ENCODE measurements at regions not wholly inside any gene's neighbourhood (a gene's known extent, or its start where the extent isn't known, plus 50 kb on each side); places are given as distances from the start of the nearest gene placed in this dataset.

- no peak for DNase-seq (ENCODE audit: low spot score)
These were observed 968.4 kb upstream of the SLC35B3 start for GRCh38 chr6:9403736-9404135.

- no peak for DNase-seq (ENCODE audit: low spot score)
These were observed 966.6 kb upstream of the SLC35B3 start for GRCh38 chr6:9401960-9402359.

DNA sequence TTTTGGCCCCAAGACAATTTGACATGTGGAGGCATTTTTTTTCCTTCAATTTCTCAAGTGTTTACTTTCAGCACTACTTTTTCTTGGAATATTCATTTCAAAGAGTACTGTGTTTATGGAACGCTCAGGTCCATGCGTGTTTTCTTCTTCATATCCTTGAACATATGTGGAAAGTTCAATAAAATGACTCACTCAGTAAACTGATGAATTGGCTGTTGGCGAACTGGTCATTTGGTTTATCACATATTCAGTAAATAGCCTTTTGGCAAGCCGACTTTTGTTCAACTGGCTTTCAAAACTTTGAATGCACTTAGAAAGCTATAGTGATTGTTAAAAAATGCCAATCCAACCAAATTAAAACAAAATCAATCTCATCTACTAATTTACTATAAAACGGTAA is 964.6 kb upstream of the SLC35B3 start:
- no peak for DNase-seq (ENCODE audit: low spot score)

- no peak for DNase-seq (ENCODE audit: low spot score)
These were observed 963.5 kb upstream of the SLC35B3 start for GRCh38 chr6:9398767-9399373.

GRCh38 chr6:9398071-9398766 is 962.9 kb upstream of the SLC35B3 start:
- DNase-seq (ENCODE audit: low spot score) = no peak

- no peak for DNase-seq (ENCODE audit: low spot score)
These were observed 953.3 kb upstream of the SLC35B3 start for GRCh38 chr6:9388596-9388995.

- DNase-seq (ENCODE audit: low spot score) = no peak
These were observed 945.2 kb upstream of the SLC35B3 start for GRCh38 chr6:9380568-9380967.

- no peak for DNase-seq (ENCODE audit: low spot score)
These were observed 938.0 kb upstream of the SLC35B3 start for GRCh38 chr6:9373308-9373707.

GRCh38 chr6:9370480-9370879 is 935.1 kb upstream of the SLC35B3 start:
- DNase-seq (ENCODE audit: low spot score) = no peak

GRCh38 chr6:9365378-9365777 is 930.0 kb upstream of the SLC35B3 start:
- DNase-seq (ENCODE audit: low spot score) = no peak

DNA sequence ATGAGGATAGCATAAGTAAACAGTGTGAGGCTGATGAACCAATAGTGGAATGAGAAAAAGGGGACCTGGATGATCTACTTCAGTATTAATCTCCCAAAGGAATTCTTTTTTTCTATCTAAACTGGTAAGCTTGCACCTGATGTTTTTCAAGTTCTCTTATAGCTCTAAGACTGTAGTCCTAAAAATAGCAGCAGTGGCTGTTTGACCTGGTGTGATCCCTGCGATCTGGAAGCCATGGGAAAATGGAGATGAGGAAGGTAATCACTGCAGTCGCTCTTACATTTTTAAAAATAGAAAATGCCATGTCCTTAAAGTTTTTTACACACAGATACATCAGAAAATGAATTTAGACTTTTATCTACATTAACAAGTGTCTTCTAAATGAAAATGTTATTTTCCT is 926.4 kb upstream of the SLC35B3 start:
- DNase-seq (ENCODE audit: low spot score) = no peak

DNA sequence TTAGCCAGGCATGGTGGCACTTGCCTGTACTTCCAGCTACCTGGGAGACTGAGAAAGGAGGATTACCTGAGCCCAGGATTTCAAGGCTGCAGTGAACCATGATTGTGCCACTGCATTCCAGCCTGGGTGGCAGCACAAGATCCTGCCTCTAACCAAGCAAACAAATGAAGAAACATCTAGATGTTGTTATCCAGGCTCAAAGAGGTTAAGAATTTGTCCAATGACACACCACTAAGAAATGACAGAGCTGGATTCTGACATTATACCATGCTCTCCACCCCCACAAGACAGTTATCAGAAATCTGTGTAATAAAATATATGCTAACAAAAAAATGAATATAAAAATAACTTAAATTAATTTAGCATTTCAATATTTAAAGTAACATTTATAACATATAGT is 925.5 kb upstream of the SLC35B3 start:
- DNase-seq (ENCODE audit: low spot score) = no peak

DNA sequence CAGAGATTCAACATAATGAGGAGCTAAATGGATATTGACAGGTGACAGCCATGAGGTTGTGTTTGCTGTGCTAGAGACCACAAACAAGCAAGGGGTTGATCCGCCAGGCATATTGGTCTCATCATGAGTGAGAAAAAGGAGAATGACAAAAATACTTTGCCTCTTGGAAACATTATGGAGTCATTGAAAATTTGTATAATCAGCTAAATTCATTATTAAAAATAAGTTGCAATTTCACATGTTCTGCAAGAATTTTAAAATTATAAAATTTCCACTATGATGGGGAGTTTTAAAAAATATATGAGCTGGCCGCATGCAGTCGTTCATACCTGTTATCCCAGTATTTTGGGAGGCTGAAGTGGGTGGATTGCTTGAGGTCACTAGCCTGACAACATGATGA is 912.3 kb upstream of the SLC35B3 start:
- no peak for DNase-seq (ENCODE audit: low spot score)

DNA sequence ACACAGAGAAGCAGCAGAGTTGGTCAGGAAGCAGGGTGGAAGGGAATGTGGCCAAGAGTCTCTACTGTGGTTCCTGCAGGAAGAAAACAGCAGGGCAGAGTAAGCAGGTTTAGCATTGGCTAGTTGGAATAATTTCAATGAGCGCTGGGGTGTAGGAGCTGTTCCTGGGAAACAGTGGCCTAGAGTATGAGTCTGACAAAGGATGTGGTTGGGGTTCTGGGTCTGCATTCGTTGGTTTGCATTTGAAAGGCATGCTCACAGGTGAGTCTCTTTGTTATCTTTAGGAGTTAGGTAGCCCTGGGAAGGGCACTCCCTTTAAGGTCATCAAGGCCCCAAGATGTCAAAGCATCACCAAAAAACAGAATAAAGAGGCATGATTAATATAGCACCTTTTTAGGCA is 911.6 kb upstream of the SLC35B3 start:
- DNase-seq (ENCODE audit: low spot score) = no peak

GRCh38 chr6:9335431-9335830 is 900.1 kb upstream of the SLC35B3 start:
- no peak for DNase-seq (ENCODE audit: low spot score)

GRCh38 chr6:9334979-9335378 is 899.6 kb upstream of the SLC35B3 start:
- DNase-seq (ENCODE audit: low spot score) = no peak

DNA sequence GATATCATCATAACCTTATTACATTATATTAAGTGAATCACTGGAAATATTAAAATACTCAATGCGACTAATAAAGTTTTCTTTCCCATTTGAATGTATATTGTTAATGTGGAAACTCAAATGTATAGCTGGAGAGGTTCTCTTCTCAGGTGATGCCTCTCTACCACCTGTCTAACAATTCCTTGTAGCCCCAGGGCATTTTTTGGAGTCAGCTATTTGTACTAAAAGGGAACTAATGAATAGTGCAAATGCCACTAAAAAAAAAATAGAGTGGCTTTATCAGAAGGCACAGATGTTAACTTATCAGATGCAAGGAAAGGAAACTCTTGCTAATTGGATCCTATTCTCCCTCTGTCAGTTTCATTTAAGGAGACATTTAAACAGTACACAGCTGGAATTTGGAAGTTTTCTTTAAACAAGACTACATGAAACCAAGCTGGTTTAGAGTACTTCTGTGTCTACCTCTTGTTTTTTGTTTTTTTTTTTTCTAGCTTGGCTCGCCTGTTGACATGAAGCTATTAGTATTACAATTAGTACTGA is 897.0 kb upstream of the SLC35B3 start:
- DNase-seq (ENCODE audit: low spot score) = no peak

DNA sequence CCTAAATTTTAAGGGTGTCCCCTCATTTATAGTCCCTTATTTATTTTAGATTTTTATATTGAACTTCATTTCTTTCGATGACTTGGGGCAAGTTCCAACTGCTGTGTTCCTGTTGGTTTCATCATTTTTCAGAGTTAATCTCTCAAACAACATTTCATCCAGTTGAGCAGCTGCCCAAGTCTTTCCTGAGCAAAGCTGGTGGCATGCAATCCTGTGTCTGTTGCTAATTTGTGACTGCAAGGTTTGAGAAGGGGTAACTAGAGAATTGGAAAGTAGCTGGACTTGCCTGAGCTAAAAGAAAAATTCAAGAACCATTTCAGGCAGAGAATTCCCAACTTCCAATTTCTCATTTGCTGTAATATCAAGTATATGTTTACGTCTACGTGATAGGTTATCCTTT is 881.5 kb upstream of the SLC35B3 start:
- DNase-seq (ENCODE audit: low spot score) = no peak

DNA sequence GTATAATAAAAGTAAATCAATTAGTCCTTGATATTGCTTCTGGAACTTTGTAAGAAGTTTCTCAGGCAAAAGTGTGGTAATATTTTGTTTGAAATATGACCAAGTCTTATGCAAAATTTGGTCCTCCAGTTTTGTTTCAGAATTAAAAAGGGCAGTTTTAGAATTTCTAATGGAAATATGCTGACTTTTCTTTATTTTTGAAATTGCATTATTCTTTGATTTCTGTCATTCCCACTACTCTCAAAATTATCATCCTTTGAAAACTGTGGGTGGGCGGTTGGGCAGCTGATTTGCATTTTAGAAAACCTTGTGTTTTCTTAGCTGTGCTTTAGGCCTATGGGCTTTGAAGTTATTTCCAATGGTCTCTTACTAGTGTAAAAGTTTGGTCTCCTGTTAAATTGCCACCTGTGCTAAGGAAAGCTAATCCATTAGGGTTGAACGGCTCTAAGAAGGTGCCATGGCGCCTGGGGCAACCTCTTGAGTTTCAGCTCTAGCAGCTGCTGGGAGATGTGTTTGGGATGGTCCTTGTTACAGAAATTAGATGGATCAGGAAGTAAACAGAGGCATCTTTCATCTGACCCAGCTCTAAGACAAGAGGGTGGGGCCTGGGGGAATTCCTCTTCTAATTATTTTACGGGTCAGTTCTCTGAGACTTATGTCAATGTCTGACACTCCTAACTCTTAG is 880.8 kb upstream of the SLC35B3 start:
- DNase-seq (ENCODE audit: low spot score) = no peak

GRCh38 chr6:9308284-9308683 is 872.9 kb upstream of the SLC35B3 start:
- DNase-seq (ENCODE audit: low spot score) = no peak

DNA sequence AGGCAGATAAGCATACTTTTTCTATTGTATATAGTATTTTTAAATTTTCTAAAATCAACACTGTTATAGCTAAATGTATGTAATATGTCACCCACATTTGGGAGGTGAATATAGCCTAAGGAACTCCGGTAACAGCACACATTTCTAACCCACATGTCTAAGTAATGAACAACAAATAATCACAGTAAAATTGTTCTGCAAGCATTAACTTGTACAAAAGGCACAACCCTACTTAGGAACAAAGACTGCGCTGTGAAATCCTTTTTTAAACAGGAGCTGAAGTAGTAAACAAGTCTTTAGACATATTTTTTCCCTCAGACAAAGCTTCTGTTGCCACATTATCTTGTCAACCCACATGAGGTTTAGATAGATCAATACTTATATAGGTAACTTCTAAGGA is 872.4 kb upstream of the SLC35B3 start:
- DNase-seq (ENCODE audit: low spot score) = no peak

DNA sequence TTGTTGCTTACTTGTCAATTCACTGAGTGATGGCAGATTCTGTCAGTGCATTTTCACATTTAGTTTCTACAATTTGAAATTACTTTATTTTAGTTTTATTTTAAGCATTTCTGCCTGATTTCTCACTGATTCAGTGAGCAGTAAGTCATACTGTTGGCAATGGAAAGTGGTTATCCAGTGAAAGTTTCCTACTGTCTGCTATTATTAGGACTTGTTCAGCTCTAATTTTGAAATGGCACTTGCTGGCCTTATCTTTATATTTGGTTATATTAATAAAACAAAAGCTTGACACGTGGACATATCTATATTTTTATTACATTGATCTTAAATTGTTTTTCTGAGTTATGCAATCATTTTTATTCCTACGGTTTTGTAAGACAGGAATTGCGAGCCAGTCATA is 871.8 kb upstream of the SLC35B3 start:
- no peak for DNase-seq (ENCODE audit: low spot score)

GRCh38 chr6:9295644-9296043 is 860.3 kb upstream of the SLC35B3 start:
- no peak for DNase-seq (ENCODE audit: low spot score)

All from SW480 (cell line).